Activated T-helper 1 cell treated with Interleukin-2 at 50 U/mL for 16 hours (primary cell): ENCODE measurements at regions not wholly inside any gene's neighbourhood (a gene's known extent, or its start where the extent isn't known, plus 50 kb on each side); places are given as distances from the start of the nearest gene placed in this dataset.

ENCODE experiments used
- DNase-seq: peaks from one replicate; pipeline ENCODE4 v3.0.0-alpha.2; 2020; ENCODE audit warnings: low read depth

DNA sequence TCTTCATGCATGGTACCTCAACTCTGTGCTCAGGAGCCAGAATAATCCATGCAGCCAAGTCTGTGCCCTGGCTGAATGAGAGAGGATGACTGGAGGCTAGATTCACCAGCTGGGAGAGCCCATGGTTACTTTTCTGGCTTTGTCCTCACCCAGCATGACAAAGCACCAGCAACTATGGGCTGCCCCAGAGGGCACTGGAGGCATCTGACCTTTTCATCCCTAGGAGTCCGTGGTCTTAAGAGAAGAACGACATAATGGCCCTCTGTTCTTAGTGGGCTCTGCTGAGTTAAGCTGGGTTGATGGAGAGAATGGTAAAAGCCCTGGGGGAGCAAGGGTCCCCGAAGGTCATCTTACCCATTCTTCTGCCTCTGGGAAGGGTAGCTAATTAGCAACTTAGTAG, 54.6 kb upstream of the TNP1 start:
- no peak for DNase-seq

- DNase-seq, result no peak
These were observed 52.0 kb upstream of the TNP1 start for GRCh38 chr2:216911886-216912285.

GRCh38 chr2:216911008-216911407, 51.1 kb upstream of the TNP1 start:
- DNase-seq, result no peak

GRCh38 chr2:216909541-216910210, 49.8 kb upstream of the TNP1 start:
- no peak for DNase-seq
